Astrocyte (in vitro differentiated cells and primary cell): ENCODE measurements at regions not wholly inside any gene's neighbourhood (a gene's known extent, or its start where the extent isn't known, plus 50 kb on each side); places are given as distances from the start of the nearest gene placed in this dataset.

Experiments used
- CTCF ChIP-seq: IDR thresholded peaks from 2 replicates; pipeline ENCODE4 v1.5.1; 2011; ENCODE audit warnings: low read depth, mild to moderate bottlenecking, inconsistent platforms, low read length, moderate library complexity; ENCODE audit not compliant: insufficient read depth
- EZH2 ChIP-seq: IDR thresholded peaks from 2 replicates; pipeline ENCODE4 v1.6.1; 2012; ENCODE audit warnings: mild to moderate bottlenecking, low read length, inconsistent platforms; ENCODE audit not compliant: insufficient read depth

DNA sequence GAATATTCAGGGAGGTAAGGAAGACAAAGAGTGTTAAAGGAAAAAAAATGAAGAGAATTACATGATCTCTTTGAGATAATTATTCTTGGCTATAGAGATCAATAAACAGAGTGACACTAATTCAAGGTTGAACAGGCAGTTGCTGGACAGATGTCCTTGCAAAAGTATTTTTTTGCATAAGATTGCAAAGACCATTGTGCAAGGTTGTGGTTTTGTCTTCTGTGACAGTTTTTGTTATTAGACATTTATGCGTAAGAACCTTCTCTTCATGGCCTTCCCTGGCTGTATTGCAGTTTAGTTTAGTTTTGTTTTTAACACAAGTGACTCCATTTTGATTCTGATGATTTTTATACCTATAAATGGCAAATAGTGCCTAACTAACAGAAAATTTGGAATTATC, 682.8 kb upstream of the ARPP21 start:
- TF ChIP-seq EZH2, result no peak
- no peak for TF ChIP-seq CTCF
